H9 (cell line): ENCODE measurements at regions not wholly inside any gene's neighbourhood (a gene's known extent, or its start where the extent isn't known, plus 50 kb on each side); places are given as distances from the start of the nearest gene placed in this dataset.

Experiments
- DNase-seq: peaks from one replicate; pipeline ENCODE4 v3.0.0-alpha.2; 2017
- H2AFZ ChIP-seq: one replicate; pipeline ENCODE4 v1.6.1; 2013; ENCODE audit warnings: mild to moderate bottlenecking, low read length, control low read depth, moderate library complexity
- H2AK5ac ChIP-seq: 2 replicates; pipeline ENCODE4 v1.6.1; 2013; ENCODE audit warnings: low read length, control low read depth, mixed read lengths; ENCODE audit not compliant: insufficient read length
- H2BK120ac ChIP-seq: one replicate; pipeline ENCODE4 v1.6.1; 2013; ENCODE audit warnings: low read depth, mild to moderate bottlenecking, low read length, control low read depth, inconsistent platforms; ENCODE audit not compliant: poor library complexity, severe bottlenecking
- H2BK12ac ChIP-seq: 2 replicates; pipeline ENCODE4 v1.6.1; 2013; ENCODE audit warnings: low read length, control low read depth, mixed read lengths, low read depth; ENCODE audit not compliant: insufficient read length
- H2BK15ac ChIP-seq: 2 replicates; pipeline ENCODE4 v1.6.1; 2013; ENCODE audit warnings: low read depth, low read length, control low read depth
- H2BK20ac ChIP-seq: one replicate; pipeline ENCODE4 v1.6.1; 2013; ENCODE audit warnings: low read depth, mild to moderate bottlenecking, low read length, control low read depth, inconsistent platforms; ENCODE audit not compliant: poor library complexity, severe bottlenecking
- H2BK5ac ChIP-seq: 2 replicates; pipeline ENCODE4 v1.6.1; 2013; ENCODE audit warnings: low read length, control low read depth, mixed read lengths; ENCODE audit not compliant: insufficient read length
- H3K14ac ChIP-seq: 2 replicates; pipeline ENCODE4 v1.6.1; 2013; ENCODE audit warnings: low read length, control low read depth; ENCODE audit not compliant: insufficient read depth
- H3K18ac ChIP-seq: 2 replicates; pipeline ENCODE4 v1.6.1; 2013; ENCODE audit warnings: low read depth, mild to moderate bottlenecking, mixed read lengths, low read length, control low read depth; ENCODE audit not compliant: insufficient read length
- H3K23ac ChIP-seq: 2 replicates; pipeline ENCODE4 v1.6.1; 2013; ENCODE audit warnings: low read length, control low read depth, mixed read lengths, low read depth; ENCODE audit not compliant: insufficient read length
- H3K23me2 ChIP-seq: 2 replicates; pipeline ENCODE4 v1.6.1; 2013; ENCODE audit warnings: low read depth, mild to moderate bottlenecking, mixed read lengths, low read length, control low read depth; ENCODE audit not compliant: insufficient read length, poor library complexity, severe bottlenecking
- H3K27ac ChIP-seq: 2 replicates; pipeline ENCODE4 v1.5.1; 2013; ENCODE audit warnings: low read length, control low read depth, mixed read lengths, low read depth; ENCODE audit not compliant: insufficient read length
- H3K27me3 ChIP-seq: 2 replicates; pipeline ENCODE4 v1.6.1; 2013; ENCODE audit warnings: low read length, control low read depth, inconsistent platforms; ENCODE audit not compliant: insufficient read depth
- H3K4ac ChIP-seq: 2 replicates; pipeline ENCODE4 v1.6.1; 2013; ENCODE audit warnings: low read depth, mild to moderate bottlenecking, control low read depth, inconsistent platforms, low read length, moderate library complexity
- H3K4me1 ChIP-seq: 2 replicates; pipeline ENCODE4 v1.6.1; 2013; ENCODE audit warnings: low read length, control low read depth, inconsistent platforms; ENCODE audit not compliant: insufficient read depth
- H3K4me2 ChIP-seq: 2 replicates; pipeline ENCODE4 v1.6.1; 2013; ENCODE audit warnings: low read length, control low read depth, mixed read lengths; ENCODE audit not compliant: insufficient read length, insufficient read depth
- H3K56ac ChIP-seq: 2 replicates; pipeline ENCODE4 v1.6.1; 2013; ENCODE audit warnings: low read depth, mild to moderate bottlenecking, mixed read lengths, low read length, control low read depth; ENCODE audit not compliant: insufficient read length
- H3K79me1 ChIP-seq: 2 replicates; pipeline ENCODE4 v1.6.1; 2013; ENCODE audit warnings: low read depth, mild to moderate bottlenecking, moderate library complexity, low read length, control low read depth, inconsistent platforms; ENCODE audit not compliant: insufficient read depth, poor library complexity, severe bottlenecking
- H3K79me2 ChIP-seq: 2 replicates; pipeline ENCODE4 v1.6.1; 2013; ENCODE audit warnings: low read length, control low read depth, inconsistent platforms; ENCODE audit not compliant: insufficient read depth
- H3K9ac ChIP-seq: 2 replicates; pipeline ENCODE4 v1.6.1; 2013; ENCODE audit warnings: low read length, control low read depth, mixed read lengths; ENCODE audit not compliant: insufficient read length; ENCODE audit errors: extremely low read depth
- H3K9me3 ChIP-seq: one replicate; pipeline ENCODE4 v1.6.1; 2013; ENCODE audit warnings: low read depth, low read length, inconsistent platforms; ENCODE audit not compliant: control insufficient read depth
- H3T11ph ChIP-seq: one replicate; pipeline ENCODE4 v1.6.1; 2013; ENCODE audit warnings: mild to moderate bottlenecking, low read length, control low read depth, inconsistent platforms
- H4K20me1 ChIP-seq: one replicate; pipeline ENCODE4 v1.6.1; 2013; ENCODE audit not compliant: control insufficient read depth, insufficient read length, insufficient read depth
- H4K5ac ChIP-seq: 2 replicates; pipeline ENCODE4 v1.6.1; 2013; ENCODE audit warnings: low read depth, mild to moderate bottlenecking, mixed read lengths, low read length, control low read depth; ENCODE audit not compliant: insufficient read length
- H4K8ac ChIP-seq: replicated peaks from 2 replicates; pipeline ENCODE4 v1.6.1; 2013; ENCODE audit warnings: low read length, control low read depth, mixed read lengths, low read depth; ENCODE audit not compliant: insufficient read length
- H4K91ac ChIP-seq: 2 replicates; pipeline ENCODE4 v1.6.1; 2013; ENCODE audit warnings: low read depth, mild to moderate bottlenecking, moderate library complexity, mixed read lengths, low read length, control low read depth; ENCODE audit not compliant: insufficient read length
- H3K27ac Mint-ChIP-seq, 3 experiments: 2 replicates in 2 of 3; 3 replicates in 1 of 3; pipeline ENCODE4 v1.8.0; 2020 to 2021; ENCODE audit warnings: mixed read lengths in 3 of 3, mild to moderate bottlenecking in 1 of 3, moderate library complexity in 1 of 3
- H3K27me3 Mint-ChIP-seq: 2 replicates; pipeline ENCODE4 v1.8.0; 2021; ENCODE audit warnings: low read depth, mild to moderate bottlenecking, moderate library complexity, mixed read lengths
- H3K36me3 Mint-ChIP-seq, 3 experiments: 2 replicates in 2 of 3; 3 replicates in 1 of 3; pipeline ENCODE4 v1.8.0; 2020 to 2021; ENCODE audit warnings: low read depth in 3 of 3, mixed read lengths in 3 of 3; ENCODE audit not compliant: insufficient read depth in 1 of 3
- H3K4me1 Mint-ChIP-seq, 2 experiments: 2 replicates each; pipeline ENCODE4 v1.8.0; 2020; ENCODE audit warnings: mixed read lengths in 2 of 2
- H3K4me3 Mint-ChIP-seq, 2 experiments: 2 replicates in 1 of 2; 3 replicates in 1 of 2; pipeline ENCODE4 v1.8.0; 2020 to 2021; ENCODE audit warnings: mild to moderate bottlenecking in 2 of 2, mixed read lengths in 2 of 2, moderate library complexity in 1 of 2
- H3K9me3 Mint-ChIP-seq, 2 experiments: 2 replicates in 1 of 2; 3 replicates in 1 of 2; pipeline ENCODE4 v1.8.0; 2020; ENCODE audit warnings: mild to moderate bottlenecking in 2 of 2, mixed read lengths in 2 of 2, moderate library complexity in 1 of 2
- CTCF ChIP-seq: fragments of 200-600 bp; sonication (generic); conservative IDR thresholded peaks from 3 replicates; pipeline ENCODE4 v1.8.0; 2021; ENCODE audit warnings: antibody characterized with exemption, mild to moderate bottlenecking
- WGBS: extraction: QIAGEN DNeasy Blood & Tissue Kit; methylation state at CpG from one replicate; pipeline ENCODE4 v1.1.7; 2013; ENCODE audit warnings: missing lambda C conversion rate, low lambda C conversion rate, mixed read lengths; ENCODE audit not compliant: insufficient read length; ENCODE audit errors: extremely low coverage; 5-methylcytosine and 5-hydroxymethylcytosine counted together

- DNase-seq, result peak; percentile 61
- Histone ChIP-seq H2BK5ac (no peak overlapping the region), H2AFZ (no peak overlapping the region), H3K23me2 (no peaks in the 10 kb centered on the region), H3K79me1 (no peaks in the 10 kb centered on the region), H3K27me3 (no peaks in the 10 kb centered on the region), H3K18ac (no peak overlapping the region), H2BK20ac (no peak overlapping the region), H3K4ac (no peak overlapping the region), H3K4me2 (no peak overlapping the region), H3K56ac (no peak overlapping the region), H2BK12ac (no peak overlapping the region), H3K9me3 (no peaks in the 10 kb centered on the region), H3K4me1 (no peaks in the 10 kb centered on the region), H2AK5ac (no peak overlapping the region), H4K5ac (no peak overlapping the region), H3T11ph (no peak overlapping the region), H3K14ac (peak overlapping the region; percentile 49; the same call in 1 of the 2 replicates), H4K20me1 (no peaks in the 10 kb centered on the region), H3K9ac (no peak overlapping the region), H3K79me2 (no peaks in the 10 kb centered on the region), H4K8ac (no peak overlapping the region), H2BK120ac (no peak overlapping the region), H3K27ac (no peak overlapping the region), H2BK15ac (no peak overlapping the region), H4K91ac (no peak overlapping the region), H3K23ac (no peak overlapping the region)
- WGBS, result no CpG with 5 or more reads among the region's 3 CpGs
- Mint-ChIP-seq H3K4me1 (no peaks in the 10 kb centered on the region), H3K27ac (no peak overlapping the region), H3K27me3 (no peaks in the 10 kb centered on the region), H3K9me3 (no peaks in the 10 kb centered on the region), H3K4me3 (no peak overlapping the region), H3K36me3 (no peaks in the 10 kb centered on the region)
- no peak for TF ChIP-seq CTCF
Measured at GRCh38 chr17:52751051-52751450, 592.5 kb upstream of the CA10 start.
